HFFc6 (cell line): ENCODE measurements at regions not wholly inside any gene's neighbourhood (a gene's known extent, or its start where the extent isn't known, plus 50 kb on each side); places are given as distances from the start of the nearest gene placed in this dataset.
"Not testable (repeated sequence)": the region's sequence is repeated elsewhere in the genome, so short reads cannot be mapped to it uniquely, and the experiment has no call there.

Experiments
- DNase-seq: peaks from one replicate; pipeline ENCODE4 v3.0.0-alpha.2; 2018
- H3K27ac Mint-ChIP-seq: 2 replicates; pipeline ENCODE4 v1.8.0; 2020; ENCODE audit warnings: mild to moderate bottlenecking, mixed read lengths
- H3K27me3 Mint-ChIP-seq: 2 replicates; pipeline ENCODE4 v1.8.0; 2021; ENCODE audit warnings: mild to moderate bottlenecking, moderate library complexity, mixed read lengths; ENCODE audit not compliant: insufficient read depth
- H3K36me3 Mint-ChIP-seq: 2 replicates; pipeline ENCODE4 v1.8.0; 2021; ENCODE audit warnings: low read depth, mixed read lengths
- H3K4me1 Mint-ChIP-seq: 2 replicates; pipeline ENCODE4 v1.8.0; 2020; ENCODE audit warnings: low read depth, mixed read lengths
- H3K4me3 Mint-ChIP-seq: 2 replicates; pipeline ENCODE4 v1.8.0; 2020; ENCODE audit warnings: mild to moderate bottlenecking, moderate library complexity, mixed read lengths
- H3K9me3 Mint-ChIP-seq: 2 replicates; pipeline ENCODE4 v1.8.0; 2020; ENCODE audit warnings: mild to moderate bottlenecking, mixed read lengths
- TF ChIP-seq, protein P1 (sequence below): fragments of 200-600 bp; sonication (generic); IDR thresholded peaks from 2 replicates; pipeline ENCODE4 v1.5.0; 2021; ENCODE audit warnings: antibody characterized with exemption, mild to moderate bottlenecking

DNA sequence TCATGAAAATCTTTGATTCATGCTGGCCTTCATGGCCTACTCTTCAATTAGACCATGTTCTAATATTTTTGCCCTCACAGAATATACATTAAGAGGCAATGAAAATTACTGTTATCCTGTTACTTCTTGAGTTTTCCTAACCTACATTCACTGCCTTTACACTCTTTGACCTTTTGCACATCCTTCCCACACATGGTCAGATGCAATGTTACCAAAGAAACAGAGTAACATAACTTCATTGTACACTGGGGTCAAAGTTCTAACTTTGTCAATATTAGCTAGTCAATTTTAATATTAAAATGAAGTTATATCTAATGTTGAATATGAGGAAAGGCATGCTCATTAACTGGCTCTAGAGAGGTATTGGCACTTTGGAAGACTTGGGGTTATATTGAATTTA is 284.8 kb downstream of the TEX13C start:
- H3K9me3 Mint-ChIP-seq = peaks cover 5% of the 10 kb centered on the region
- no peak overlapping the region for H3K4me3 Mint-ChIP-seq
- H3K27ac Mint-ChIP-seq = no peak overlapping the region
- TF ChIP-seq, protein P1, sequence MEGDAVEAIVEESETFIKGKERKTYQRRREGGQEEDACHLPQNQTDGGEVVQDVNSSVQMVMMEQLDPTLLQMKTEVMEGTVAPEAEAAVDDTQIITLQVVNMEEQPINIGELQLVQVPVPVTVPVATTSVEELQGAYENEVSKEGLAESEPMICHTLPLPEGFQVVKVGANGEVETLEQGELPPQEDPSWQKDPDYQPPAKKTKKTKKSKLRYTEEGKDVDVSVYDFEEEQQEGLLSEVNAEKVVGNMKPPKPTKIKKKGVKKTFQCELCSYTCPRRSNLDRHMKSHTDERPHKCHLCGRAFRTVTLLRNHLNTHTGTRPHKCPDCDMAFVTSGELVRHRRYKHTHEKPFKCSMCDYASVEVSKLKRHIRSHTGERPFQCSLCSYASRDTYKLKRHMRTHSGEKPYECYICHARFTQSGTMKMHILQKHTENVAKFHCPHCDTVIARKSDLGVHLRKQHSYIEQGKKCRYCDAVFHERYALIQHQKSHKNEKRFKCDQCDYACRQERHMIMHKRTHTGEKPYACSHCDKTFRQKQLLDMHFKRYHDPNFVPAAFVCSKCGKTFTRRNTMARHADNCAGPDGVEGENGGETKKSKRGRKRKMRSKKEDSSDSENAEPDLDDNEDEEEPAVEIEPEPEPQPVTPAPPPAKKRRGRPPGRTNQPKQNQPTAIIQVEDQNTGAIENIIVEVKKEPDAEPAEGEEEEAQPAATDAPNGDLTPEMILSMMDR = no peak
- H3K4me1 Mint-ChIP-seq = no peaks in the 10 kb centered on the region
- no peak for DNase-seq
- H3K36me3 Mint-ChIP-seq = peaks cover under 1% of the 10 kb centered on the region; the same call in 1 of the 2 replicates
- no peaks in the 10 kb centered on the region; the same call in 1 of the 2 replicates for H3K27me3 Mint-ChIP-seq

DNA sequence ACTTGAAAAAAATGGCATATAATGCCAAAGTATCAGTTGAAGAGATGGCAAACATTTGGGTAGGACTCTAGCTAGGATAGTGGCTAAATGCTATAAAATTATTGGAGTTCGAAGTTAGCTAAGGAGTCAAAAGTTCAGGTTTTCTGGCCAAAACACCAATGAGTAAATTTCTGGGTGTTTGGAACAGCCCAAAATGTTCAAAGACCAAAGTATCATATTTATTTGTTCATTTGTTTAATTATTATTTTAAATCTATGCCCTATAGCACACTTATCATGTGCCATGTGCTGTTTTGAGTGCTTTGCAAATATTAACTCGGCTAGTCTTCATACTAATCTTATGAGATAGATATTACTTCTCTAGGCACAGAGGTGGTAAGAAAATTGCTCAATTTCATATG is 285.5 kb downstream of the TEX13C start:
- H3K9me3 Mint-ChIP-seq = no peaks in the 10 kb centered on the region; the same call in 1 of the 2 replicates
- TF ChIP-seq, protein P1 = no peak
- H3K4me3 Mint-ChIP-seq = no peak overlapping the region
- no peak overlapping the region for H3K27ac Mint-ChIP-seq
- DNase-seq = no peak
- H3K27me3 Mint-ChIP-seq = no peaks in the 10 kb centered on the region; the same call in 1 of the 2 replicates
- H3K36me3 Mint-ChIP-seq = no peaks in the 10 kb centered on the region
- no peaks in the 10 kb centered on the region for H3K4me1 Mint-ChIP-seq

- not testable (repeated sequence) for H3K27me3 Mint-ChIP-seq, H3K4me3 Mint-ChIP-seq
Observed at GRCh38 chrX:125614591-125615343, 295.1 kb downstream of the TEX13C start.

DNA sequence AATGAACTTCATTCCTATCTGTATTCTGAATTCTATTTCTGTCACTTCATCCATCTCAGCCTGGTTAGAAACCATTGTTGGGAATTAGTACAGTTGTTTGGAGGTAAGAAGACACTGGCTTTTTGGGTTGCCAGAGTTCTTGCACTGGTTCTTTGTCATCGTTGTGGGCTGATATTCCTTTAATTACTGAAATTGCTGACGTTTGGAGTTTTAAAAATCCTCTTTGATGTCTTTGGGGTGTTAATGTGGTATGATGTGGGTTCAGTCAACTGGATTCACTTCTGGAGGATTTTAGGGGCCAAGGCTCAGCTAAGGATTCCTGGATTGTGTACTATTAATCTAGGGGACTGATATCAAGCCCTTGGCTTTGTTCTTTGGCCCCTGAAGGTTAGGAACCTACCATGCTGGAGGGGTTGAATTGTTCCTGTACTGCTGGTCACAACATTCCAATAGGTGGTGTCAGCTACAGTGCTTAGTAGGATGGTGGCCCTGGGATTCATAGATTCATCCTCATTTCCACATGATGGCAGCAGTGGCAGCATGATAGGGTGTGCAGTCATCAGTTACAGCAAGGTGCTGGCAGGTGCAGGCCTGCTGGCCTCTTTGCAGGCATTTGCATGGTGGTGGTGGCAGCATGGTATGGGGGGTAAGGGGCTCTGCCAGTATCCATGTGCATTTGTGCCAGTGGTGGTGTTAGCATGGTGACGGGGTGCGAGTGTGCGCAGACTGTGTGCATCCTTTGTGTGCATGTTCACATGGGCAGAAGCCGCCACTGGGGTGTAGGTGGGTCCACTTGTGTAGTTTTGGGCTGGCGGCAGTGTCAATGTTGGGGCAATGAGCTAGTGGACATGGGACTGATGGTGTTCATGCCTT is 301.3 kb downstream of the TEX13C start:
- no peak overlapping the region for H3K4me3 Mint-ChIP-seq
- TF ChIP-seq, protein P1 = no peak
- H3K4me1 Mint-ChIP-seq = no peaks in the 10 kb centered on the region
- DNase-seq = no peak
- peaks cover 11% of the 10 kb centered on the region; the same call in 1 of the 2 replicates for H3K9me3 Mint-ChIP-seq
- no peaks in the 10 kb centered on the region; the same call in 1 of the 2 replicates for H3K27me3 Mint-ChIP-seq
- H3K36me3 Mint-ChIP-seq = no peaks in the 10 kb centered on the region
- no peak overlapping the region for H3K27ac Mint-ChIP-seq

More at GRCh38 chrX:125614591-125615343, 295.1 kb downstream of the TEX13C start:
- H3K4me1 Mint-ChIP-seq, DNase-seq, H3K9me3 Mint-ChIP-seq, H3K36me3 Mint-ChIP-seq, H3K27ac Mint-ChIP-seq: not testable (repeated sequence)

DNA sequence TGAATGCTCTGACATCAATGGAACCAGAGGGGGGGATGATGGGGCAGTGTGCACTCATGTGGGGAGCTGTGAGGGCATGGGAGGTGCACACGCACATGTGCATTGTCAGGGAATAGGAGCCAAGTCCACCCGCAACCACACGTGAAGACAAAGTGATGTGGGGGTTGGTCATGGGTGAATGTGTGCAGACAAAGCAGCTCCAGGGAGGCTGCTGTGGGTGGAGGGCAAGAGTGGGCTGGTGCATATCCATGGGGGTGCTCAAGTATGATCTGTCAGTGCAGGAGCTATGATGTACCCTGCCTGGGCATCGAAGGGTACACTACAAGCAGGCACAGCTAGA is 301.9 kb downstream of the TEX13C start:
- Mint-ChIP-seq H3K9me3 (peaks cover 11% of the 10 kb centered on the region; the same call in 1 of the 2 replicates), H3K36me3 (no peaks in the 10 kb centered on the region), H3K27ac (no peak overlapping the region), H3K4me1 (no peaks in the 10 kb centered on the region), H3K27me3 (no peaks in the 10 kb centered on the region; the same call in 1 of the 2 replicates), H3K4me3 (no peak overlapping the region)
- no peak for DNase-seq
- TF ChIP-seq, protein P1 = no peak

DNA sequence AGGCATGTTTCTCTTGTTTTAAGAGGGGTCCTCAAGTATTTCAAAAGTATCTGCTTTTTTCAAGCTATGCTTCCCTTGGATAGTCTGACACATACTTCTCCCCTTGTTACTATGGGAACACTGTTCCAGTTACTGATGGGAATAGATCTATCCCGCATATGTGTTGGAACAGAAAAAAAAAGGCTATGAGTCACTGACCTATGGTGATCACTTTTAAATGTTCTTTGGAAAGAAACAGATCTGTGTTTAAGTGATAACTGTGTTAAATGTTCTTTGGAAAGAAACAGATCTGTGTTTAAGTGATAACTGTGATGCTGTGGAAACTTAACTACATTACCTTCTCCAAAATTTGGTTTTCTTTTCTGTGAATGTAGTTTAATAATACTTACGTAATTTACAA is 303.2 kb downstream of the TEX13C start:
- Mint-ChIP-seq H3K27ac (no peak overlapping the region), H3K4me3 (no peak overlapping the region), H3K36me3 (no peaks in the 10 kb centered on the region), H3K4me1 (no peaks in the 10 kb centered on the region), H3K9me3 (peaks cover 11% of the 10 kb centered on the region; the same call in 1 of the 2 replicates), H3K27me3 (no peaks in the 10 kb centered on the region)
- TF ChIP-seq, protein P1 = no peak
- no peak for DNase-seq
